ENCODE measurements at regions not wholly inside any gene's neighbourhood (a gene's known extent, or its start where the extent isn't known, plus 50 kb on each side); places are given as distances from the start of the nearest gene placed in this dataset.

DNA sequence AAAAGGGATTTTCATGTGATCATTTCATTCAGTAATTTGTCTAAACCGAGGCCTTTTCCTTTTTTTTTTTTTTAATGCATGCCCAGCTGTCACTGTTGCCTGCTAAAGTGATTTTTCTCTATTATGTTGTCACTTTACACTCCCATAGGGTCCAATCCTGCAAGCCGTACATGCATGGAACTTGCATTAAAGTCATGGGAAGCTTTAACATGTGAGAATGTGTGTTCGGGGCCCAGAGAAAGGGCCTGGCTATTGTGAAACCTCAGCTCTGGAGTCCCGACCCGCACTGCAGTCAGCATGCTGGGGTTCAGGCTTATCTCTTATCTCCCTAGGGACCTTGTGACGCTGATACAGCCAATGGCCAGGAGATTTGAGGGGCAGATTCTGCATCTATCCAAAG is 474.6 kb downstream of the SLC4A3 start:
- H3K4me3 Mint-ChIP-seq = no peak overlapping the region
- H3K4me1 Mint-ChIP-seq = no peaks in the 10 kb centered on the region
- no peaks in the 10 kb centered on the region for H3K27me3 Mint-ChIP-seq
- peaks cover 2% of the 10 kb centered on the region for H3K9me3 Mint-ChIP-seq
- no peak for ATAC-seq
- no peaks in the 10 kb centered on the region for H3K36me3 Mint-ChIP-seq
- no peak overlapping the region for H3K27ac Mint-ChIP-seq

GRCh38 chr2:220103596-220103995 is 476.2 kb downstream of the SLC4A3 start:
- no peaks in the 10 kb centered on the region for H3K36me3 Mint-ChIP-seq
- no peak overlapping the region for H3K4me3 Mint-ChIP-seq
- H3K27ac Mint-ChIP-seq = no peak overlapping the region
- no peaks in the 10 kb centered on the region for H3K4me1 Mint-ChIP-seq
- peaks cover 2% of the 10 kb centered on the region for H3K9me3 Mint-ChIP-seq
- H3K27me3 Mint-ChIP-seq = no peaks in the 10 kb centered on the region
- ATAC-seq = no peak

- H3K36me3 Mint-ChIP-seq = no peaks in the 10 kb centered on the region
- H3K4me3 Mint-ChIP-seq = no peak overlapping the region
- no peak overlapping the region for H3K27ac Mint-ChIP-seq
- no peaks in the 10 kb centered on the region for H3K9me3 Mint-ChIP-seq
- no peak for ATAC-seq
- no peaks in the 10 kb centered on the region for H3K27me3 Mint-ChIP-seq
- no peaks in the 10 kb centered on the region for H3K4me1 Mint-ChIP-seq
These were observed 477.5 kb downstream of the SLC4A3 start for GRCh38 chr2:220104871-220105351.

DNA sequence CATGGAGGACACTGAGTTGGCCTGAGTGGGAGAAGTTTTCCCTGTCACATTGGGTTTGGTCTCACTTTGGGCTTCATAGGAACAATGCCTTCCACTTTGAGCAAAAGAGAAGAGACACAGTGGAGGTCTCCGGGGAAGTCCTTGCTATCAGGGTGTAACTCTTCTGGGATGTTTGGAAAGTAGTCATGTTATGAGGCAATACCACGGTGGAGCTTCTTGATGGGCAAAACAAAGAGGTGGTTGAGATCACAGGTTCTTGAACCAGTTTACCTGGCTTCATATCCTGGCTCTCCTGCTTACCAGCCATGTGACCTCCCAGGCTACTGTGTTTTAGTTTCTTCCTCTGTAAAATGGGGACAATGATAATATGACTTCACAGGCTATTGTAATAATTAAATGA is 478.6 kb downstream of the SLC4A3 start:
- Mint-ChIP-seq H3K27me3 (no peaks in the 10 kb centered on the region), H3K9me3 (no peaks in the 10 kb centered on the region), H3K36me3 (no peaks in the 10 kb centered on the region), H3K4me1 (no peaks in the 10 kb centered on the region), H3K27ac (no peak overlapping the region), H3K4me3 (no peak overlapping the region)
- no peak for ATAC-seq

DNA sequence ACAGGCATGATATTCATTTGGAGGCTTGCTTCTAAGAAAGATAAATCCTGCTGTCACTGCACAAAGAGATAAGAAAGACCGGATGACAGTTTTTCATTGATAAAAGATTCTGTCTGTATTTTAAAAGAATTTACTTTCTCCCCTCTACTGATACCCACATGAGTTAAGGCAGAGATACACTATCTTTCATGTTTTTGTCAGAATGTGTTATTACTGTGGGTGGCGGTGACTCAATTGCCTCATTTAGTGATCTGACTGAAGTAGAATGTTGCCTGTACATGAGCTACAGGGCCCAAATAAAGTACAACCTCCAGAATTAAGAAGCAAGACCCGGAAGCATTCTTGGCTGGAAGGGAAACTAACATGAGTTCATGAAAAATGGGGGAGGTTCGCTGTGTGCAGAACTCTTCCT is 480.0 kb downstream of the SLC4A3 start:
- H3K4me3 Mint-ChIP-seq = no peak overlapping the region
- no peak overlapping the region for H3K27ac Mint-ChIP-seq
- H3K27me3 Mint-ChIP-seq = no peaks in the 10 kb centered on the region
- no peaks in the 10 kb centered on the region for H3K4me1 Mint-ChIP-seq
- no peak for ATAC-seq
- H3K36me3 Mint-ChIP-seq = no peaks in the 10 kb centered on the region
- H3K9me3 Mint-ChIP-seq = no peaks in the 10 kb centered on the region

- Mint-ChIP-seq H3K27me3 (no peaks in the 10 kb centered on the region), H3K36me3 (no peaks in the 10 kb centered on the region), H3K27ac (no peak overlapping the region), H3K4me1 (no peaks in the 10 kb centered on the region), H3K4me3 (no peak overlapping the region), H3K9me3 (peaks cover 18% of the 10 kb centered on the region)
- ATAC-seq = no peak
These were observed 487.0 kb downstream of the SLC4A3 start for GRCh38 chr2:220114443-220114842.

DNA sequence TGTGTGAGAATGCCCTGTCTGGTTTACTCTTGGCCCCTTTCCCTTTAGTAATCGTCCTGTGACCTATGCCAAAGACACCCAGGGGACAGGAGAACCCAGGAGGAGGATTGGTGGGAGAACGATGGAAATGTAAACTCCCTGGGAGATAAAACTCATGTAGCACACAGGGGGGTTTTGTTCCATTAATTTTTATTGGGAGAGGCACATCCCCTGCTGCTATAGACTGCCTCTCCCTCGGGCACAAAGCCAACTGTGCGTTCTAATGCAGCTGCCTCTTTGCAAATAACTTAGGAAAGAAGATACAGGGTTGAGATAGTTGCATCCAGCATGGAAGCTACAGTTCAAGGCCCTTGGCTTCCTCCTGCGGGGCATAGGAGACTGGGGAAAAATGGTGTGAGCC is 489.6 kb downstream of the SLC4A3 start:
- H3K9me3 Mint-ChIP-seq = peaks cover 18% of the 10 kb centered on the region
- ATAC-seq = no peak
- H3K27me3 Mint-ChIP-seq = no peaks in the 10 kb centered on the region
- H3K36me3 Mint-ChIP-seq = no peaks in the 10 kb centered on the region
- H3K4me1 Mint-ChIP-seq = no peaks in the 10 kb centered on the region
- H3K27ac Mint-ChIP-seq = no peak overlapping the region
- no peak overlapping the region for H3K4me3 Mint-ChIP-seq

GRCh38 chr2:220120041-220120440 is 492.6 kb downstream of the SLC4A3 start:
- H3K4me3 Mint-ChIP-seq = no peak overlapping the region
- no peaks in the 10 kb centered on the region for H3K4me1 Mint-ChIP-seq
- H3K27ac Mint-ChIP-seq = no peak overlapping the region
- no peaks in the 10 kb centered on the region for H3K36me3 Mint-ChIP-seq
- ATAC-seq = no peak
- no peaks in the 10 kb centered on the region for H3K27me3 Mint-ChIP-seq
- peaks cover 10% of the 10 kb centered on the region for H3K9me3 Mint-ChIP-seq

DNA sequence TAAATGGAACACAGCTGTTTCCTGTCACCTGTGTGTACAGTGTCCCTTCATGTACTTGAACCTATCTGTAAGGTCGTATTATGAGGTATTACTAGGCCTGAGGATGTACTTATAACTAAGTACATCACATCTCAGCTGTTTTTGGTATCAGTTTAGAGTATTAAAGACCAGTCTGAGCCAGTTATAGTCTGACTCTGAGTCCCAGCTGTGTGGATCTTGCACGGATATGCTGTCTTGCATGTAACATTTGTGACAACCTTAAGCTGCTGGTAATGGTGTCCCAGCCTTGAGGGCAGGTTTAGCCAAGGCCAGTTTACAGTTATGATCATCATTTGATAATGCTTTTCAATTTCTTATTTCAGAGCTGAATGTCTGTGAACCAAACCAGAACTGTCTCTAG is 496.3 kb downstream of the SLC4A3 start:
- H3K4me1 Mint-ChIP-seq = no peaks in the 10 kb centered on the region
- no peak overlapping the region for H3K27ac Mint-ChIP-seq
- no peaks in the 10 kb centered on the region for H3K36me3 Mint-ChIP-seq
- no peak for ATAC-seq
- H3K9me3 Mint-ChIP-seq = no peaks in the 10 kb centered on the region
- no peak overlapping the region for H3K4me3 Mint-ChIP-seq
- no peaks in the 10 kb centered on the region for H3K27me3 Mint-ChIP-seq

DNA sequence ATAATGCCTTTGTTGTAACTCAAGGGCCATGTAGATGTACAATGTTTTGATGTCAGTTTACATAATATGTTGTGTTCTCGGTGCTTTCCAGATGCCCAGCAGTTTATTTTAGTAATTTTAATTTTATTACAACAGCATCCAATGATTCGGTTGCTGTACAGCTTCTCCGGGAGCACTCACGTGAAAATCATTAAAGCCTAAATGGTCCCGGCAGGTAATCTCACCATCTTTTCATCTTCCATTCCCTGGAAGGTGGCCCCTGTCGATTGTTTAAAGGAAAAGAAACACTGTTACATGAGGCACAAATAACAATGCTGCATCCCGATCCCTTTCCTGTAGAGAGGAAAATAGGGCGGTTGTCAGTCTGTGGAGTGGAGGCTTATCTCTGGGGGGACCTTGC is 498.1 kb downstream of the SLC4A3 start:
- H3K36me3 Mint-ChIP-seq = no peaks in the 10 kb centered on the region
- H3K4me1 Mint-ChIP-seq = no peaks in the 10 kb centered on the region
- H3K4me3 Mint-ChIP-seq = no peak overlapping the region
- no peak overlapping the region for H3K27ac Mint-ChIP-seq
- no peak for ATAC-seq
- H3K9me3 Mint-ChIP-seq = no peaks in the 10 kb centered on the region
- H3K27me3 Mint-ChIP-seq = no peaks in the 10 kb centered on the region

DNA sequence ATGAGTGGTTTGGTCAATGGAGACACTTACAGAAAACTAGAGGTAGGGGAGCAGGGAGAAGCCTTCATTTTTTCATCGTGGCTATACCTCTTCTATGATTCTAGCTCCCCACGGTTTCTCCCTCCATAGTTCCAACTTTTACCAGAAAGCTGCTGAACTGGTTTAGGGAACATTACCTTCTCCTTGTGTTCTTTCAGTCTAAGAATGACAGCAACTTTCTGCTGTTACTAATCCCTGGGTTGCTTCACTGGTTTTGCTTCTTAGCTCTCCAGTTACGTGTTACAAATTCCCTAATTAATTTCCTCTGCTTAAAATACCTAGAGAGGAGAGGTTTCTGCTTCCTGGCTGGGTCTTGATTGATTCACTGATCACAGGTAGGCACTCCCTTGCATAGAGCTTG is 499.9 kb downstream of the SLC4A3 start:
- H3K9me3 Mint-ChIP-seq = no peaks in the 10 kb centered on the region
- ATAC-seq = no peak
- no peak overlapping the region for H3K27ac Mint-ChIP-seq
- no peaks in the 10 kb centered on the region for H3K4me1 Mint-ChIP-seq
- no peaks in the 10 kb centered on the region for H3K36me3 Mint-ChIP-seq
- H3K4me3 Mint-ChIP-seq = no peak overlapping the region
- H3K27me3 Mint-ChIP-seq = no peaks in the 10 kb centered on the region

DNA sequence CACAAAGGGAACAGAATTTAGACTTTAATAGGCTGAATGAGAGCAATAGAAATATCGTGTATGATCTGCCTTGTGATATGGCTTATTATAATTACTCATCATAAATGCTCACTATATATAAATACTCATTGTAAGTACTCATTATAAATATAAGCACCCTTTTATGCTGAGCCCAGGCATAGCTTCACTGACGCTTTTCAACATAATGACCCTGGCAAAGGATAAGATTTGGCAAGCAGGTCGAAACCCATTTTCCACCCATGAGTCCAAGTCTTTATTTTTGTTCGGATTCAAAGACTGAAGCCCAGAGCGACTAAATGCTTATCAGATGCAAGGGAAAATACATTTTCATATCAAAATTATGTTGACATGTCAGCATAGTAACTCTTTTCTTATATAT is 500.4 kb downstream of the SLC4A3 start:
- H3K4me3 Mint-ChIP-seq = no peak overlapping the region
- H3K4me1 Mint-ChIP-seq = no peaks in the 10 kb centered on the region

DNA sequence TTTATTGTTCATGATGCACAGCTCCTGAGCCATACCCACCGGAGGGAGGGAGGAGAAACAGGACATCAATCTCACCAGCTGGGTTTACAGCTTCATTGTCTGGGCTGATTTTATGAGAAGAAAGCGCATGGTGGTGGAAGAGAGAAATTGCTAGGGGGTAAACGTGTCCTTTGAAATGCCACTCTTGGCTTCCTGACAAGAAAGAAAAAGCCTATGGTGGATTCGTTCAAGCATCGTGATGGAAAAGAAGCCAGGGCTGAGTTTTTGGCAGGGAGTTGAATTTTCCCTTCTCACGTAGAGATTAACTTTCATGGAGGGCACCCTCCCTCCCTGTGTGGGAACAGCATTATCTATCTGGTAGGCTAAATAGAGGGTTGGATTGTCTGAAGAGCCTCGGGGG is 502.0 kb downstream of the SLC4A3 start:
- Mint-ChIP-seq H3K27ac (no peak overlapping the region), H3K4me3 (no peak overlapping the region), H3K36me3 (no peaks in the 10 kb centered on the region), H3K4me1 (no peaks in the 10 kb centered on the region), H3K27me3 (no peaks in the 10 kb centered on the region), H3K9me3 (peaks cover 4% of the 10 kb centered on the region)
- ATAC-seq = no peak

More for the DNA sequence above, 500.4 kb downstream of the SLC4A3 start:
- Mint-ChIP-seq H3K27ac (no peak overlapping the region), H3K27me3 (no peaks in the 10 kb centered on the region), H3K9me3 (peaks cover 2% of the 10 kb centered on the region), H3K36me3 (no peaks in the 10 kb centered on the region)
- no peak for ATAC-seq

DNA sequence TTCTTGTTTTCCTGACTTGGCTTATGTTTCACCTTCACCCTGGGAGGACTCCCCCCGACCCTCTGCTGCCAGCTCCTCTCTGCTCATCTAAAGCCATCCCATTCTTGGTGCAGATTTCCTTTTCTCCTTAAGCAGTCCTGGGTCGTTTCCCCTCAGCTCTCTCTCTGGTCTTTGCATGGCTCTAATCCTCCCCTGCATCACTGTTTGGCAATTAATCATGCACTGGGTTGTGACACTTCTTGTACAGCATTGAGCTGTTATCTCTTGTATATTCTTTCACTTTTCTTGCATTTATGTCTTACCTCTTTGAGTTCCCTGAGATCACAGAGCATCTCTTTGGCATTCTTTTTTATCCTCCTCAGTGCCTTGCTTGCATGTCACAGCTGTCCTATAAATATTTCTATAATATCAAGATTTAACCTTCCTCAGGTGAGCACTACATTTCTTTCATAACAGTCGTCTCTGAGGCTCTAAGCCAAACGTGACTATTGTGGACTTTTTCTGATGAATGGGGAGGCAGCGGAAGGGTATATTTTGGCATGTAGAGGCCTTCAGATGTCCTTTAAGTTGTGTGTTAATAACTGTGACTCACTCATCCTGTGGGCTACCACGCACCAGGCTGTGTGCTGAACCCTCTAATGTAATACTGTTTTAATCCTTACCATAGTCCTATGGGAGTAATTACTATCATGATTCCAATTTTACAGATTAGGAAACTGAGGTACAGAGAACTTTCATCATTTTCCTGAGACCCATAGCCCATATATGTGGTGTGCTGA is 507.5 kb downstream of the SLC4A3 start:
- Mint-ChIP-seq H3K27ac (no peak overlapping the region), H3K36me3 (no peaks in the 10 kb centered on the region), H3K4me3 (no peak overlapping the region), H3K4me1 (no peaks in the 10 kb centered on the region), H3K9me3 (peaks cover 7% of the 10 kb centered on the region), H3K27me3 (no peaks in the 10 kb centered on the region)
- no peak for ATAC-seq

GRCh38 chr2:220143336-220143735 is 515.9 kb downstream of the SLC4A3 start:
- H3K4me3 Mint-ChIP-seq = no peak overlapping the region
- H3K36me3 Mint-ChIP-seq = no peaks in the 10 kb centered on the region
- no peaks in the 10 kb centered on the region for H3K4me1 Mint-ChIP-seq
- peaks cover 6% of the 10 kb centered on the region for H3K9me3 Mint-ChIP-seq
- no peaks in the 10 kb centered on the region for H3K27me3 Mint-ChIP-seq
- no peak overlapping the region for H3K27ac Mint-ChIP-seq
- ATAC-seq = no peak

GRCh38 chr2:220144411-220144810 is 517.0 kb downstream of the SLC4A3 start:
- H3K4me3 Mint-ChIP-seq = no peak overlapping the region
- no peaks in the 10 kb centered on the region for H3K4me1 Mint-ChIP-seq
- H3K9me3 Mint-ChIP-seq = peaks cover 5% of the 10 kb centered on the region
- H3K36me3 Mint-ChIP-seq = no peaks in the 10 kb centered on the region
- no peaks in the 10 kb centered on the region for H3K27me3 Mint-ChIP-seq
- no peak overlapping the region for H3K27ac Mint-ChIP-seq
- ATAC-seq = no peak

Measured in stimulated activated memory B cell treated with anti-CD40 and anti-IgM and Interleukin-4, amounts not matched to agents 10 μg/mL and 1 μg/mL and 100 μg/mL, for 72 hours (primary cell).